GM12875 (cell line): ENCODE measurements at regions not wholly inside any gene's neighbourhood (a gene's known extent, or its start where the extent isn't known, plus 50 kb on each side); places are given as distances from the start of the nearest gene placed in this dataset.

Source experiments
- H3K4me3 ChIP-seq: one replicate; pipeline ENCODE4 v1.5.1; 2011; ENCODE audit warnings: low read depth, low read length, control low read depth
- CTCF ChIP-seq: IDR thresholded peaks from 2 replicates; pipeline ENCODE4 v1.5.1; 2011; ENCODE audit warnings: low read depth, mild to moderate bottlenecking, control low read depth, inconsistent platforms, low read length, moderate library complexity, borderline replicate concordance; ENCODE audit not compliant: insufficient read depth

GRCh38 chr1:214837376-214837775, 234.4 kb downstream of the CENPF start:
- no peak for TF ChIP-seq CTCF
- no peak overlapping the region for H3K4me3 ChIP-seq

- H3K4me3 ChIP-seq, result no peak overlapping the region
- no peak for TF ChIP-seq CTCF
Observed at GRCh38 chr1:214838351-214838750, 235.4 kb downstream of the CENPF start.

- no peak for TF ChIP-seq CTCF
- no peak overlapping the region for H3K4me3 ChIP-seq
Observed at GRCh38 chr1:214840356-214840755, 237.4 kb downstream of the CENPF start.

GRCh38 chr1:214842856-214843255, 239.7 kb upstream of the KCNK2 start:
- H3K4me3 ChIP-seq, result no peak overlapping the region
- no peak for TF ChIP-seq CTCF

- no peak for TF ChIP-seq CTCF
- no peak overlapping the region for H3K4me3 ChIP-seq
Observed at GRCh38 chr1:214843281-214843680, 239.3 kb upstream of the KCNK2 start.

- TF ChIP-seq CTCF, result no peak
- H3K4me3 ChIP-seq, result no peak overlapping the region
Observed at GRCh38 chr1:214844319-214844718, 238.2 kb upstream of the KCNK2 start.

- TF ChIP-seq CTCF, result no peak
Observed at GRCh38 chr1:214846276-214846675, 236.3 kb upstream of the KCNK2 start.

More at GRCh38 chr1:214846276-214846675, 236.3 kb upstream of the KCNK2 start:
- H3K4me3 ChIP-seq, result no peak overlapping the region
